GM12878 (cell line): ENCODE measurements at regions not wholly inside any gene's neighbourhood (a gene's known extent, or its start where the extent isn't known, plus 50 kb on each side); places are given as distances from the start of the nearest gene placed in this dataset.
A peak's percentile ranks its signal among the peaks of the same experiment; 100 is the strongest.

Experiments
- CBFB ChIP-seq: IDR thresholded peaks from 2 replicates; pipeline ENCODE4 v1.6.1; 2016; ENCODE audit warnings: antibody characterized with exemption, low read depth
- CBX5 ChIP-seq: sonication (generic); IDR thresholded peaks from 2 replicates; pipeline ENCODE4 v1.6.1; 2016; ENCODE audit warnings: low read depth, moderate library complexity, mild to moderate bottlenecking, inconsistent platforms
- CREM ChIP-seq: IDR thresholded peaks from 2 replicates; pipeline ENCODE4 v1.6.1; 2014; ENCODE audit warnings: antibody characterized with exemption, low read depth
- E4F1 ChIP-seq: fragments of 450-650 bp; IDR thresholded peaks from 2 replicates; pipeline ENCODE4 v1.6.1; 2018; ENCODE audit warnings: borderline replicate concordance, mild to moderate bottlenecking; ENCODE audit not compliant: partially characterized antibody
- EED ChIP-seq: sonication (generic); IDR thresholded peaks from 2 replicates; pipeline ENCODE4 v1.6.1; 2016; ENCODE audit warnings: antibody characterized with exemption, low read depth
- FOXM1 ChIP-seq: IDR thresholded peaks from 2 replicates; pipeline ENCODE4 v1.6.1; 2012; ENCODE audit warnings: low read depth, mild to moderate bottlenecking, inconsistent platforms, low read length, moderate library complexity
- HCFC1 ChIP-seq: fragments of 150-350 bp; IDR thresholded peaks from 2 replicates; pipeline ENCODE4 v1.6.1; 2014; ENCODE audit warnings: low read length
- IKZF1 ChIP-seq: fragments of 450-650 bp; conservative IDR thresholded peaks from 2 replicates; pipeline ENCODE4 v1.6.1; 2017; ENCODE audit warnings: antibody characterized with exemption, mild to moderate bottlenecking
- IRF4 ChIP-seq: IDR thresholded peaks from 2 replicates; pipeline ENCODE4 v1.6.1; 2011; ENCODE audit warnings: low read depth, low read length
- JUNB ChIP-seq: IDR thresholded peaks from 2 replicates; pipeline ENCODE4 v1.6.1; 2016; ENCODE audit warnings: antibody characterized with exemption, mild to moderate bottlenecking
- KDM1A ChIP-seq: fragments of 200-600 bp; sonication (generic); IDR thresholded peaks from 2 replicates; pipeline ENCODE4 v1.6.1; 2016; ENCODE audit warnings: borderline replicate concordance
- MAX ChIP-seq: IDR thresholded peaks from 2 replicates; pipeline ENCODE4 v1.6.1; 2012; ENCODE audit warnings: low read depth, low read length, improper control_type of control experiment
- MTA2 ChIP-seq: fragments of 450-650 bp; IDR thresholded peaks from 2 replicates; pipeline ENCODE4 v1.6.1; 2016; ENCODE audit warnings: low read depth, mild to moderate bottlenecking, moderate library complexity
- PAX5 ChIP-seq: IDR thresholded peaks from 2 replicates; pipeline ENCODE4 v1.6.1; 2011; ENCODE audit warnings: low read depth, low read length, borderline replicate concordance
- POU2F2 ChIP-seq: IDR thresholded peaks from 3 replicates; pipeline ENCODE4 v1.6.1; 2011; ENCODE audit warnings: low read depth, mild to moderate bottlenecking, low read length, borderline replicate concordance
- SMARCA5 ChIP-seq: fragments of 450-650 bp; IDR thresholded peaks from 2 replicates; pipeline ENCODE4 v1.6.1; 2017; ENCODE audit warnings: mild to moderate bottlenecking
- SMC3 ChIP-seq: IDR thresholded peaks from 2 replicates; pipeline ENCODE4 v1.6.1; 2011; ENCODE audit warnings: low read length, improper control_type of control experiment, borderline replicate concordance
- ZBTB40 ChIP-seq: fragments of 450-650 bp; IDR thresholded peaks from 2 replicates; pipeline ENCODE4 v1.6.1; 2016; ENCODE audit warnings: mild to moderate bottlenecking, moderate library complexity, borderline replicate concordance
- ZNF207 ChIP-seq: fragments of 450-650 bp; IDR thresholded peaks from 2 replicates; pipeline ENCODE4 v1.6.1; 2014; ENCODE audit warnings: antibody characterized with exemption, mild to moderate bottlenecking, borderline replicate concordance
- ZNF274 ChIP-seq: IDR thresholded peaks from one replicate; pipeline ENCODE4 v1.8.0; 2011; ENCODE audit not compliant: insufficient read length, insufficient read depth
- ZNF687 ChIP-seq: fragments of 450-650 bp; IDR thresholded peaks from 2 replicates; pipeline ENCODE4 v1.6.1; 2017; ENCODE audit warnings: mild to moderate bottlenecking, moderate library complexity

- no peak for TF ChIP-seq MAX
- no peak for TF ChIP-seq SMARCA5
- TF ChIP-seq KDM1A: no peak
- TF ChIP-seq JUNB: peak; percentile 76
- no peak for TF ChIP-seq ZNF687
- peak; percentile 28; the same call in 1 of the 2 replicates for TF ChIP-seq CREM
- peak; percentile 56; the same call in 1 of the 2 replicates for TF ChIP-seq MTA2
- TF ChIP-seq HCFC1: no peak
- TF ChIP-seq FOXM1: peak; percentile 80; the same call in 1 of the 2 replicates
- no peak for TF ChIP-seq ZBTB40
- TF ChIP-seq IKZF1: peak; percentile 51; the same call in 1 of the 2 replicates
- TF ChIP-seq ZNF207: no peak
- no peak for TF ChIP-seq POU2F2
- TF ChIP-seq CBFB: 0 out of 2 replicates have a peak, but pooled peaks have one; percentile 66
- TF ChIP-seq EED: peak; percentile 84
- no peak; the same call in 1 of the 2 replicates for TF ChIP-seq SMC3
- no peak for TF ChIP-seq E4F1
- peak; percentile 90 for TF ChIP-seq IRF4
- TF ChIP-seq PAX5: peak; percentile 24; the same call in 1 of the 2 replicates
- peak; percentile 65; the same call in 1 of the 2 replicates for TF ChIP-seq CBX5
- no peak for TF ChIP-seq ZNF274
Observed at GRCh38 chr5:87116825-87117512, 150.7 kb upstream of the RASA1 start (continued).
